K562 (cell line): ENCODE measurements at regions not wholly inside any gene's neighbourhood (a gene's known extent, or its start where the extent isn't known, plus 50 kb on each side); places are given as distances from the start of the nearest gene placed in this dataset.

Source experiments
- ATAC-seq: fragments of 200-7000 bp; cut with Tn5 transposase; 3 replicates; pipeline ENCODE4 v1.9.1; 2020; ENCODE audit warnings: moderate library complexity
- BruUV-seq: library from RNA; stranded (reverse); fragments of 400-500 nt; replicated peaks from 2 replicates; lab custom pipeline; 2021; lab: Mats Ljungman, UMichigan
- CTCF ChIA-PET: fragments of 300-600 bp; formaldehyde crosslinking; extraction: SDS; loops from one replicate; lab custom pipeline; 2021; ENCODE audit warnings: low intra/inter-chr PET ratio; lab: Yijun Ruan, JAX
- POLR2A ChIA-PET: fragments of 300-600, 350-650 bp; sonication (Branson Sonifier 250); formaldehyde crosslinking; extraction: SDS; loops from one replicate; lab custom pipeline; 2021; ENCODE audit warnings: antibody characterized with exemption, inconsistent platforms; lab: Yijun Ruan, JAX
- DNase-seq, 4 experiments: peaks; one replicate each; pipeline versions ENCODE4 v3.0.0 to v3.0.0-alpha.2; 2011 to 2018; ENCODE audit warnings: low spot score in 3 of 4, mixed read lengths in 3 of 4; ENCODE audit errors: extremely low read depth in 1 of 4
- FAIRE-seq: peaks from 2 replicates; lab custom pipeline; 2011; peaks lifted over from hg19 to GRCh38; lab: Jason Lieb, UNC
- H2AFZ ChIP-seq: 2 replicates; pipeline ENCODE4 v1.6.0; 2011; ENCODE audit warnings: low read depth, low read length, control low read depth, inconsistent platforms
- H3K27ac ChIP-seq: fragments of 200-600 bp; 3 replicates; pipeline ENCODE4 v1.8.0; 2011; ENCODE audit warnings: low read depth, mild to moderate bottlenecking, control low read depth, inconsistent platforms, low read length, moderate library complexity, mixed read lengths; ENCODE audit errors: extremely low read depth
- H3K27me3 ChIP-seq, 2 experiments: fragments of 300-600 bp in 1 of 2; 2 replicates in 1 of 2; 3 replicates in 1 of 2; pipeline versions ENCODE4 v1.6.0 to v1.8.0; 2011; ENCODE audit warnings: inconsistent platforms in 2 of 2, low read length in 2 of 2, mild to moderate bottlenecking in 1 of 2, mixed read lengths in 1 of 2, moderate library complexity in 1 of 2; ENCODE audit not compliant: control insufficient read depth in 2 of 2, insufficient read depth in 2 of 2
- H3K36me3 ChIP-seq: fragments of 300-600 bp; 3 replicates; pipeline ENCODE4 v1.8.0; 2011; ENCODE audit warnings: mild to moderate bottlenecking, low read length, inconsistent platforms; ENCODE audit not compliant: control insufficient read depth, insufficient read depth
- H3K4me1 ChIP-seq, 2 experiments: fragments of 200-600 bp in 1 of 2; replicated peaks in 1 of 2; 2 replicates in 1 of 2; 3 replicates in 1 of 2; pipeline versions ENCODE4 v1.5.1 to v1.8.0; 2011; ENCODE audit warnings: inconsistent platforms in 2 of 2, low read length in 2 of 2, mild to moderate bottlenecking in 1 of 2, mixed read lengths in 1 of 2, moderate library complexity in 1 of 2; ENCODE audit not compliant: control insufficient read depth in 2 of 2, insufficient read depth in 2 of 2
- H3K4me2 ChIP-seq: 2 replicates; pipeline ENCODE4 v1.6.1; 2011; ENCODE audit warnings: low read length, control low read depth, inconsistent platforms, mixed read lengths; ENCODE audit not compliant: insufficient read depth
- H3K4me3 ChIP-seq: fragments of 200-600 bp; sonication (generic), shearing (Covaris generic); 2 replicates; pipeline ENCODE4 v1.5.1; 2016; ENCODE audit warnings: control low read depth, inconsistent platforms
- H3K79me2 ChIP-seq: fragments of 200-600 bp; 3 replicates; pipeline ENCODE4 v1.8.0; 2011; ENCODE audit warnings: low read length, inconsistent platforms; ENCODE audit not compliant: control insufficient read depth, insufficient read depth
- H3K9ac ChIP-seq, 2 experiments: 2 replicates each; pipeline versions ENCODE4 v1.6.0 to v1.6.1; 2011; ENCODE audit warnings: low read depth in 2 of 2, low read length in 2 of 2, control low read depth in 1 of 2, inconsistent platforms in 1 of 2, mild to moderate bottlenecking in 1 of 2, mixed read lengths in 1 of 2; ENCODE audit not compliant: insufficient read depth in 1 of 2
- H3K9me1 ChIP-seq: one replicate; pipeline ENCODE4 v1.6.0; 2011; ENCODE audit warnings: inconsistent platforms, mild to moderate bottlenecking, low read length, moderate library complexity; ENCODE audit not compliant: control insufficient read depth, insufficient read depth
- H3K9me3 ChIP-seq: replicated peaks from 2 replicates; pipeline ENCODE4 v1.5.1; 2011; ENCODE audit warnings: low read depth, low read length, inconsistent platforms; ENCODE audit not compliant: control insufficient read depth, insufficient read depth
- H4K20me1 ChIP-seq: replicated peaks from 2 replicates; pipeline ENCODE4 v1.6.1; 2011; ENCODE audit warnings: low read length, inconsistent platforms, mixed read lengths; ENCODE audit not compliant: control insufficient read depth, insufficient read depth
- CBFB ChIP-seq: sonication (generic); formaldehyde crosslinking; IDR thresholded peaks from 2 replicates; pipeline ENCODE4 v1.4.0; 2020; ENCODE audit warnings: mild to moderate bottlenecking, missing genetic modification reagents
- DEAF1 ChIP-seq: fragments of 450-650 bp; formaldehyde crosslinking; IDR thresholded peaks from 2 replicates; pipeline ENCODE4 v1.4.0; 2020; ENCODE audit warnings: mild to moderate bottlenecking, moderate library complexity
- KDM4B ChIP-seq, 2 experiments: fragments of 450-650 bp in 1 of 2; sonication (generic) in 1 of 2; IDR thresholded peaks; 2 replicates each; pipeline ENCODE4 v1.6.1; 2016 to 2017; ENCODE audit warnings: borderline replicate concordance in 2 of 2, antibody characterized with exemption in 1 of 2, low read depth in 1 of 2, mild to moderate bottlenecking in 1 of 2
- KLF1 ChIP-seq: fragments of 450-650 bp; IDR thresholded peaks from 2 replicates; pipeline ENCODE4 v1.6.1; 2016; ENCODE audit warnings: missing genetic modification characterization, missing compliant biosample characterization
- NR2F6 ChIP-seq: fragments of 450-650 bp; formaldehyde crosslinking; IDR thresholded peaks from 2 replicates; pipeline ENCODE4 v1.4.0; 2020; ENCODE audit warnings: mild to moderate bottlenecking
- POLR2A ChIP-seq: fragments of 450-650 bp; conservative IDR thresholded peaks from 2 replicates; pipeline ENCODE4 v1.6.1; 2016
- YY1 ChIP-seq, 3 experiments: IDR thresholded peaks; 2 replicates each; pipeline ENCODE4 v1.6.1; 2011; ENCODE audit warnings: low read length in 2 of 3, mild to moderate bottlenecking in 2 of 3, moderate library complexity in 2 of 3, borderline replicate concordance in 1 of 3, control low read depth in 1 of 3, low read depth in 1 of 3; ENCODE audit not compliant: insufficient read depth in 3 of 3, insufficient replicate concordance in 2 of 3, control insufficient read depth in 1 of 3, insufficient read length in 1 of 3; ENCODE audit errors: extremely low read depth in 1 of 3
- ZFP1 ChIP-seq: fragments of 450-650 bp; formaldehyde crosslinking; IDR thresholded peaks from 2 replicates; pipeline ENCODE4 v1.4.0; 2020; ENCODE audit warnings: mild to moderate bottlenecking, mixed read lengths
- ZNF121 ChIP-seq: sonication (generic); formaldehyde crosslinking; conservative IDR thresholded peaks from 2 replicates; pipeline ENCODE4 v1.8.0; 2022; ENCODE audit warnings: missing genetic modification reagents
- WGBS: fragments of 100-300 bp; shearing (Covaris generic); methylation state at CpG from one replicate; pipeline ENCODE4 v1.1.6; 2016; ENCODE audit warnings: low coverage, mixed read lengths; ENCODE audit not compliant: insufficient coverage; ENCODE audit errors: missing lambda C conversion rate; 5-methylcytosine and 5-hydroxymethylcytosine counted together
- in situ Hi-C: fragments of 300-500 bp; cut with MboI; formaldehyde crosslinking; loops from 4 replicates; pipeline ENCODE4 v1.15.0; 2018; ENCODE audit warnings: inconsistent platforms, mixed read lengths
- intact Hi-C: fragments of 100-400 bp; cut with micrococcal nuclease; formaldehyde crosslinking; loops from 2 replicates; pipeline ENCODE4 v1.14.2; 2022
- TF ChIP-seq, protein P1 (sequence below): fragments of 450-650 bp; formaldehyde crosslinking; IDR thresholded peaks from 2 replicates; pipeline ENCODE4 v1.4.0; 2022; ENCODE audit warnings: mild to moderate bottlenecking, moderate library complexity
- TF ChIP-seq, protein P2 (sequence below): fragments of 450-650 bp; IDR thresholded peaks from 2 replicates; pipeline ENCODE4 v1.6.1; 2016

GRCh38 chr10:2919016-2919415 lies 148.3 kb upstream of the PFKP start:
- H3K27ac ChIP-seq = no peak overlapping the region
- WGBS = 7% methylated on average over 2 of the region's 2 CpGs
- no peak overlapping the region for H2AFZ ChIP-seq
- H3K9ac ChIP-seq = no peak overlapping the region
- no peaks in the 10 kb centered on the region for H3K36me3 ChIP-seq
- FAIRE-seq (no peak), ATAC-seq (no peak), DNase-seq (no peak)
- in situ Hi-C loops (no loop called here), intact Hi-C loops (no loop called here)
- peaks cover 17 to 46% of the 10 kb centered on the region in 2 experiments; a peak in 4 of 5 replicates for H3K27me3 ChIP-seq
- no peaks in the 10 kb centered on the region for H4K20me1 ChIP-seq
- H3K4me2 ChIP-seq = no peak overlapping the region
- TF ChIP-seq YY1 (IDR thresholded peaks at IDR 0.05; ENCODE audit: borderline replicate concordance in 1 of 3, control insufficient read depth in 1 of 3, extremely low read depth in 1 of 3, insufficient read depth in 3 of 3, insufficient read length in 1 of 3, insufficient replicate concordance in 2 of 3, low read depth in 1 of 3, low read length in 2 of 3) = no peak
- no peak for TF ChIP-seq NR2F6
- TF ChIP-seq KDM4B (IDR thresholded peaks at IDR 0.05; ENCODE audit: borderline replicate concordance in 2 of 2, low read depth in 1 of 2) = no peak
- TF ChIP-seq POLR2A = no peak
- TF ChIP-seq, protein P1, sequence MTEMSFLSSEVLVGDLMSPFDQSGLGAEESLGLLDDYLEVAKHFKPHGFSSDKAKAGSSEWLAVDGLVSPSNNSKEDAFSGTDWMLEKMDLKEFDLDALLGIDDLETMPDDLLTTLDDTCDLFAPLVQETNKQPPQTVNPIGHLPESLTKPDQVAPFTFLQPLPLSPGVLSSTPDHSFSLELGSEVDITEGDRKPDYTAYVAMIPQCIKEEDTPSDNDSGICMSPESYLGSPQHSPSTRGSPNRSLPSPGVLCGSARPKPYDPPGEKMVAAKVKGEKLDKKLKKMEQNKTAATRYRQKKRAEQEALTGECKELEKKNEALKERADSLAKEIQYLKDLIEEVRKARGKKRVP (CRISPR knock-in tag) = no peak
- TF ChIP-seq ZNF121 (CRISPR knock-in tag) = no peak
- TF ChIP-seq DEAF1 (CRISPR knock-in tag) = no peak
- no peak for TF ChIP-seq ZFP1 (CRISPR knock-in tag)
- TF ChIP-seq KLF1 (tag) = no peak
- TF ChIP-seq, protein P2, sequence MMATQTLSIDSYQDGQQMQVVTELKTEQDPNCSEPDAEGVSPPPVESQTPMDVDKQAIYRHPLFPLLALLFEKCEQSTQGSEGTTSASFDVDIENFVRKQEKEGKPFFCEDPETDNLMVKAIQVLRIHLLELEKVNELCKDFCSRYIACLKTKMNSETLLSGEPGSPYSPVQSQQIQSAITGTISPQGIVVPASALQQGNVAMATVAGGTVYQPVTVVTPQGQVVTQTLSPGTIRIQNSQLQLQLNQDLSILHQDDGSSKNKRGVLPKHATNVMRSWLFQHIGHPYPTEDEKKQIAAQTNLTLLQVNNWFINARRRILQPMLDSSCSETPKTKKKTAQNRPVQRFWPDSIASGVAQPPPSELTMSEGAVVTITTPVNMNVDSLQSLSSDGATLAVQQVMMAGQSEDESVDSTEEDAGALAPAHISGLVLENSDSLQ = no peak
- TF ChIP-seq CBFB (CRISPR knock-in tag) = no peak
- ChIA-PET POLR2A (no interaction called here), CTCF (no interaction called here)
- no peaks in the 10 kb centered on the region for H3K9me3 ChIP-seq
- H3K4me1 ChIP-seq = no peaks in the 10 kb centered on the region
- no peaks in the 10 kb centered on the region for H3K79me2 ChIP-seq
- no peak overlapping the region for H3K4me3 ChIP-seq
- H3K9me1 ChIP-seq = no peaks in the 10 kb centered on the region
- BruUV-seq = no TSS peak
